AG10803 (cell line): ENCODE measurements at regions not wholly inside any gene's neighbourhood (a gene's known extent, or its start where the extent isn't known, plus 50 kb on each side); places are given as distances from the start of the nearest gene placed in this dataset.

Experiments used
- DNase-seq: peaks from one replicate; pipeline ENCODE4 v3.0.0; 2010; ENCODE audit warnings: low read depth
- H3K4me3 ChIP-seq: 2 replicates; pipeline ENCODE4 v1.5.1; 2011; ENCODE audit warnings: mild to moderate bottlenecking, low read length, control low read depth
- CTCF ChIP-seq: conservative IDR thresholded peaks from 2 replicates; pipeline ENCODE4 v1.5.1; 2011; ENCODE audit warnings: mild to moderate bottlenecking, low read length, control low read depth, inconsistent platforms

DNA sequence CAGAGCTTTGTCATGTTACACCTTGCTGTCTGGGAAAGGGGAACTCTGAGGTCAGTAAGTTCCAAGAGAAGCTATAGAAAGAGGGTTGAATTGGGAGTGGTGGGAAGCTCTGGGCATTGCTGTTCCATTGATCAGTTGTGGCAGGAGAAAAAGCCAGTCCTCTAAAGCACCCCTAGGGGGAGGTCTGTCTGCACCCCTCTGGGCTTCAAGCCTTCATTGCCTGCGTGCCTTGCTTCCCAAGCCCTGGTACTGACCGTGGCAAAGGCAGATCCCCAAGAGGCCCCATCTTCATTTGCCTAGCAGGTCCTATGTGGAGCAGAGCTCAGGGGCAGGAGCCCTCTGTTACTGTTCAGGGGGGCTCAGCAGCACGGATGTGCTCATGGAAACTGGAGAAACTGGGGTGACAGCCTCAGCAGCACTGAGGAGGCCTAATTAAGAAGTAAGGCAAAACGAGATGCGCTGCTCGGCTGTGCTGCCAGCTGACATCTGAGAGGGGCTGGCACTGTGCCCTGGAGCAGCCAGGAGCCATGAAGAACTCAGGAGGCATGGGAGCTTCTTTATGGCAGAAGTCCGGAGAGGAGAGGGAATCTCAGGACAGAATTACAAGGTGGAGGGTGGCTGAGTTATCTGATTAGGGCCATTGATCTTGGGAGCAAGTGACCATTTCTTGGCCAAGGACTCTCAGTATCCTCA lies 270.9 kb downstream of the RPLP1 start:
- no peak for DNase-seq
- H3K4me3 ChIP-seq, result no peak overlapping the region
- peak; percentile 17; the same call in 1 of the 2 replicates for TF ChIP-seq CTCF

DNA sequence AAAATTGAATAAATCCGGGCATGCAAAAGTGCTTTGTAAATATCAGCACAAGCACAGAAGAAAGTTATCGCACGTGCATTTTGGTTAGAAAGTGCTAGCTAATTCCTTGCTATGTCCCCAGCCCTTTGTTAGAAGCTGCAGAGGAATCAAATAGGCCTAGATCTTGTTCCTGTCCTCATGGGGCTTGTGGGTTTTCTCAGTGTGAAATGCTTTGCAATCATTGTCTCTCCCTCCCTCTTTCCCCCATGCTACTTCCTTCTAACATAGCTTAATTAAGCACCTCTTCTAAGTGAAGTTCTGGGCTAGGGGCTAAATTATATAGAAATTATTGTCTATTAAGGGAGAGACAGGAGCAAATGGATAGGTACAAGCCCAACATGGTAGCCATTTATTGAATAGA lies 271.7 kb downstream of the RPLP1 start:
- DNase-seq, result no peak
- no peak for TF ChIP-seq CTCF

GRCh38 chr15:69725275-69725674 lies 272.7 kb downstream of the RPLP1 start:
- no peak overlapping the region for H3K4me3 ChIP-seq
- no peak for DNase-seq
- no peak for TF ChIP-seq CTCF

More for the DNA sequence above, 271.7 kb downstream of the RPLP1 start:
- H3K4me3 ChIP-seq, result no peak overlapping the region

DNA sequence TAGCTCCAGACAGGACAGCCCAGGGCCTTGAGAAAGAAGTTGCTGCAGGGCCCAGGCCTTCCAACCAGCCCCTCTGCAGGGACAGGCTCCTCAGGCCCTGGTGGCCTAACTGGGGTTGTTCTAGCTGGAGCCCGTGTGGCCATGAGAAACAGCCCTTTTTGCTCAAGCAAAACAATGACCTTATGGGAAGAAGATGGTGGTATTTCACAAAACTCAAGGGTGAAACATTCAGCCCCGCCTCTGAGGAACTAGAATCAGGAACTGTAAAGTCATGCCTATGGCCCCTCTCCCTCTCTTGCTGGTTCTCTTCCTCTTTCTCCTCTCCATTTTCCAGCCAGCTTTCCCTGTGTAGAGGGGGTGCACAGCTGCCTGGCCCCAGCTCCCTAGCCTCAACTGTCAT lies 273.3 kb downstream of the RPLP1 start:
- no peak for TF ChIP-seq CTCF
- no peak for DNase-seq
- H3K4me3 ChIP-seq, result no peak overlapping the region

- no peak for TF ChIP-seq CTCF
- DNase-seq, result no peak
- no peak overlapping the region for H3K4me3 ChIP-seq
These were observed 274.7 kb downstream of the RPLP1 start for GRCh38 chr15:69727121-69727924.

GRCh38 chr15:69729167-69729748 lies 276.6 kb downstream of the RPLP1 start:
- TF ChIP-seq CTCF, result peak; percentile 84
- no peak overlapping the region for H3K4me3 ChIP-seq
- DNase-seq, result peak; percentile 19
